GM12878 (cell line): ENCODE measurements at regions not wholly inside any gene's neighbourhood (a gene's known extent, or its start where the extent isn't known, plus 50 kb on each side); places are given as distances from the start of the nearest gene placed in this dataset.

Source experiments
- ATF2 ChIP-seq: IDR thresholded peaks from 2 replicates; pipeline ENCODE4 v1.6.1; 2012; ENCODE audit warnings: low read length, inconsistent platforms
- BCL11A ChIP-seq: IDR thresholded peaks from 2 replicates; pipeline ENCODE4 v1.6.1; 2011; ENCODE audit warnings: low read depth, low read length
- BCL3 ChIP-seq: IDR thresholded peaks from 2 replicates; pipeline ENCODE4 v1.6.1; 2011; ENCODE audit warnings: borderline replicate concordance, low read depth, mild to moderate bottlenecking, moderate library complexity, low read length; ENCODE audit not compliant: insufficient read depth, poor library complexity, severe bottlenecking
- CBX5 ChIP-seq: sonication (generic); IDR thresholded peaks from 2 replicates; pipeline ENCODE4 v1.6.1; 2016; ENCODE audit warnings: low read depth, moderate library complexity, mild to moderate bottlenecking, inconsistent platforms
- CEBPZ ChIP-seq: fragments of 150-350 bp; IDR thresholded peaks from 2 replicates; pipeline ENCODE4 v1.6.1; 2016; ENCODE audit warnings: low read depth, low read length
- E2F4 ChIP-seq: IDR thresholded peaks from 2 replicates; pipeline ENCODE4 v1.6.1; 2012; ENCODE audit warnings: low read depth, low read length, improper control_type of control experiment
- ELK1 ChIP-seq: IDR thresholded peaks from 2 replicates; pipeline ENCODE4 v1.6.1; 2012; ENCODE audit warnings: low read depth, low read length, improper control_type of control experiment
- ESRRA ChIP-seq: IDR thresholded peaks from 2 replicates; pipeline ENCODE4 v1.6.1; 2012; ENCODE audit warnings: mild to moderate bottlenecking, low read length, improper control_type of control experiment
- HDAC2 ChIP-seq: fragments of 200-600 bp; sonication (generic); IDR thresholded peaks from 2 replicates; pipeline ENCODE4 v1.6.1; 2017
- KDM1A ChIP-seq: fragments of 200-600 bp; sonication (generic); IDR thresholded peaks from 2 replicates; pipeline ENCODE4 v1.6.1; 2016; ENCODE audit warnings: borderline replicate concordance
- MAX ChIP-seq: IDR thresholded peaks from 2 replicates; pipeline ENCODE4 v1.6.1; 2012; ENCODE audit warnings: low read depth, low read length, improper control_type of control experiment
- MTA2 ChIP-seq: fragments of 450-650 bp; IDR thresholded peaks from 2 replicates; pipeline ENCODE4 v1.6.1; 2016; ENCODE audit warnings: low read depth, mild to moderate bottlenecking, moderate library complexity
- MXI1 ChIP-seq: fragments of 150-350 bp; IDR thresholded peaks from 2 replicates; pipeline ENCODE4 v1.6.1; 2011; ENCODE audit warnings: low read depth, mild to moderate bottlenecking, inconsistent platforms, low read length, improper control_type of control experiment
- MYB ChIP-seq: fragments of 150-350 bp; IDR thresholded peaks from 2 replicates; pipeline ENCODE4 v1.6.1; 2014; ENCODE audit warnings: mild to moderate bottlenecking, low read depth, low read length, borderline replicate concordance
- NFXL1 ChIP-seq: fragments of 450-650 bp; IDR thresholded peaks from 2 replicates; pipeline ENCODE4 v1.6.1; 2017; ENCODE audit warnings: antibody characterized with exemption, mild to moderate bottlenecking, borderline replicate concordance
- NR2C2 ChIP-seq: IDR thresholded peaks from 2 replicates; pipeline ENCODE4 v1.6.1; 2011; ENCODE audit warnings: borderline replicate concordance, low read depth; ENCODE audit not compliant: control insufficient read depth, insufficient read length
- PAX5 ChIP-seq: IDR thresholded peaks from 2 replicates; pipeline ENCODE4 v1.6.1; 2011; ENCODE audit warnings: low read depth, low read length, borderline replicate concordance
- POLR2AphosphoS5 ChIP-seq: IDR thresholded peaks from 2 replicates; pipeline ENCODE4 v1.6.1; 2011; ENCODE audit warnings: mild to moderate bottlenecking, low read length, inconsistent platforms
- RBBP5 ChIP-seq: fragments of 200-600 bp; sonication (generic); conservative IDR thresholded peaks from 2 replicates; pipeline ENCODE4 v1.6.1; 2016
- ZNF217 ChIP-seq: fragments of 450-650 bp; IDR thresholded peaks from 2 replicates; pipeline ENCODE4 v1.6.1; 2017; ENCODE audit warnings: antibody characterized with exemption, mild to moderate bottlenecking
- ZNF24 ChIP-seq: fragments of 450-650 bp; IDR thresholded peaks from 2 replicates; pipeline ENCODE4 v1.6.1; 2017; ENCODE audit warnings: antibody characterized with exemption, mild to moderate bottlenecking
- ZNF384 ChIP-seq: IDR thresholded peaks from 2 replicates; pipeline ENCODE4 v1.6.1; 2012; ENCODE audit warnings: low read depth, mild to moderate bottlenecking, low read length, improper control_type of control experiment, borderline replicate concordance

GRCh38 chr1:101291562-101292380, 55.0 kb downstream of the S1PR1 start (continued):
- TF ChIP-seq ESRRA (no peak), RBBP5 (no peak), ELK1 (no peak), ZNF217 (no peak), NFXL1 (no peak), CBX5 (no peak), MAX (no peak), MTA2 (peak; percentile 42; the same call in 1 of the 2 replicates), CEBPZ (no peak), POLR2AphosphoS5 (0 out of 2 replicates have a peak, but pooled peaks have one; percentile 13), ZNF384 (no peak), ATF2 (no peak; the same call in 1 of the 2 replicates), E2F4 (no peak), ZNF24 (no peak), KDM1A (no peak), NR2C2 (no peak), BCL3 (peak; percentile 16), BCL11A (peak; percentile 64), HDAC2 (no peak), MYB (no peak), MXI1 (no peak), PAX5 (peak; percentile 71; the same call in 1 of the 2 replicates)
